Gastroesophageal sphincter (tissue), 4 donors: ENCODE measurements at regions not wholly inside any gene's neighbourhood (a gene's known extent, or its start where the extent isn't known, plus 50 kb on each side); places are given as distances from the start of the nearest gene placed in this dataset.
"Not testable (repeated sequence)": the region's sequence is repeated elsewhere in the genome, so short reads cannot be mapped to it uniquely, and the experiment has no call there.

ENCODE experiments used
- ATAC-seq: fragments of 150-250 bp; one replicate; pipeline ENCODE4 v1.9.1; 2016; ENCODE audit warnings: mild to moderate bottlenecking, moderate library complexity
- H3K27ac ChIP-seq, 4 donors: fragments of 200-600 bp; sonication (generic) in 3 of 4; 1 replicate in 3 of 4; 2 replicates in 1 of 4; pipeline ENCODE4 v1.5.1; 2016 to 2019
- H3K27me3 ChIP-seq: fragments of 200-600 bp; sonication (generic); one replicate; pipeline ENCODE4 v1.5.1; 2019
- H3K36me3 ChIP-seq, 2 donors: fragments of 200-600 bp; sonication (generic); one replicate each; pipeline ENCODE4 v1.5.1; 2019; ENCODE audit warnings: control low read depth in 1 of 2
- H3K4me1 ChIP-seq, 3 donors: fragments of 200-600 bp; sonication (generic); 1 replicate in 2 of 3; 2 replicates in 1 of 3; pipeline ENCODE4 v1.5.1; 2016 to 2019; ENCODE audit warnings: control low read depth in 2 of 3
- H3K4me3 ChIP-seq, 2 donors: fragments of 200-600 bp; sonication (generic); one replicate each; pipeline ENCODE4 v1.5.1; 2019; ENCODE audit warnings: mild to moderate bottlenecking in 1 of 2, moderate library complexity in 1 of 2
- H3K9me3 ChIP-seq, 3 donors: fragments of 200-600 bp; sonication (generic); one replicate each; pipeline ENCODE4 v1.5.1; 2017 to 2019; ENCODE audit warnings: control low read depth in 2 of 3
- CTCF ChIP-seq, 4 experiments: fragments of 200-600 bp in 2 of 4; fragments of 450-650 bp in 2 of 4; sonication (generic) in 1 of 4; IDR thresholded peaks; one replicate each; pipeline ENCODE4 v1.5.1; 2017 to 2019; ENCODE audit warnings: antibody characterized with exemption in 4 of 4, mild to moderate bottlenecking in 2 of 4, moderate library complexity in 2 of 4
- EP300 ChIP-seq: sonication (generic); formaldehyde crosslinking; IDR thresholded peaks from one replicate; pipeline ENCODE4 v1.6.1; 2017; ENCODE audit warnings: antibody characterized with exemption, mild to moderate bottlenecking
- POLR2A ChIP-seq, 2 donors: fragments of 450-650 bp; IDR thresholded peaks; one replicate each; pipeline ENCODE4 v1.6.1; 2017; ENCODE audit warnings: antibody characterized with exemption in 2 of 2, mild to moderate bottlenecking in 2 of 2, moderate library complexity in 1 of 2
- POLR2AphosphoS5 ChIP-seq: sonication (generic); formaldehyde crosslinking; IDR thresholded peaks from one replicate; pipeline ENCODE4 v1.6.1; 2017; ENCODE audit warnings: antibody characterized with exemption
- WGBS, 2 donors: methylation state at CpG; one replicate each; pipeline ENCODE4 v1.1.5; 2018; ENCODE audit warnings: low coverage in 1 of 2; 5-methylcytosine and 5-hydroxymethylcytosine counted together

- TF ChIP-seq POLR2A (IDR thresholded peaks at IDR 0.05), result no peak
- no peak for TF ChIP-seq POLR2AphosphoS5
- TF ChIP-seq CTCF (IDR thresholded peaks at IDR 0.05), result no peak
- no peak for TF ChIP-seq EP300
- no peak overlapping the region for H3K27ac ChIP-seq
- H3K36me3 ChIP-seq, result no peaks in the 10 kb centered on the region
- 34 to 43% methylated on average over 4 to 5 of the region's 5 CpGs for WGBS, 2 donors
- H3K27me3 ChIP-seq, result no peaks in the 10 kb centered on the region
- H3K4me3 ChIP-seq, result no peak overlapping the region
- no peaks in the 10 kb centered on the region for H3K9me3 ChIP-seq
- ATAC-seq, result no peak
- no peaks in the 10 kb centered on the region for H3K4me1 ChIP-seq
Measured at GRCh38 chr3:190941694-190942260, 79.3 kb upstream of the GMNC start.

- 48% methylated on average over 7 of the region's 9 CpGs; no CpG with 5 or more reads in 1 of the 2 donors for WGBS, 2 donors
- not testable (repeated sequence) for H3K27me3 ChIP-seq, H3K4me3 ChIP-seq, H3K4me1 ChIP-seq, H3K27ac ChIP-seq, ATAC-seq, H3K36me3 ChIP-seq, H3K9me3 ChIP-seq
Measured at GRCh38 chr3:190934616-190935015, 72.1 kb upstream of the GMNC start.

GRCh38 chr3:190926619-190927018 lies 64.1 kb upstream of the GMNC start:
- Histone ChIP-seq H3K36me3 (no peaks in the 10 kb centered on the region), H3K4me3 (no peak overlapping the region), H3K9me3 (no peaks in the 10 kb centered on the region), H3K27me3 (no peaks in the 10 kb centered on the region), H3K4me1 (no peaks in the 10 kb centered on the region), H3K27ac (no peak overlapping the region)
- WGBS, 2 donors, result 60% methylated on average over 1 of the region's 3 CpGs; no CpG with 5 or more reads in 1 of the 2 donors
- TF ChIP-seq CTCF (IDR thresholded peaks at IDR 0.05) (no peak), EP300 (no peak), POLR2A (IDR thresholded peaks at IDR 0.05) (no peak), POLR2AphosphoS5 (no peak)
- ATAC-seq, result no peak

GRCh38 chr3:190912736-190913135 lies 50.2 kb upstream of the GMNC start:
- no peaks in the 10 kb centered on the region for H3K9me3 ChIP-seq
- 53 to 61% methylated on average over 4 to 5 of the region's 5 CpGs for WGBS, 2 donors

More at GRCh38 chr3:190912736-190913135, 50.2 kb upstream of the GMNC start:
- Histone ChIP-seq H3K4me3 (no peak overlapping the region), H3K27me3 (no peaks in the 10 kb centered on the region), H3K36me3 (no peaks in the 10 kb centered on the region), H3K4me1 (no peaks in the 10 kb centered on the region), H3K27ac (no peak overlapping the region)
- no peak for ATAC-seq
- TF ChIP-seq EP300, result no peak
- no peak for TF ChIP-seq POLR2AphosphoS5
- no peak for TF ChIP-seq POLR2A (IDR thresholded peaks at IDR 0.05)
- no peak for TF ChIP-seq CTCF (IDR thresholded peaks at IDR 0.05)
